ENCODE measurements at regions not wholly inside any gene's neighbourhood (a gene's known extent, or its start where the extent isn't known, plus 50 kb on each side); places are given as distances from the start of the nearest gene placed in this dataset.

DNA sequence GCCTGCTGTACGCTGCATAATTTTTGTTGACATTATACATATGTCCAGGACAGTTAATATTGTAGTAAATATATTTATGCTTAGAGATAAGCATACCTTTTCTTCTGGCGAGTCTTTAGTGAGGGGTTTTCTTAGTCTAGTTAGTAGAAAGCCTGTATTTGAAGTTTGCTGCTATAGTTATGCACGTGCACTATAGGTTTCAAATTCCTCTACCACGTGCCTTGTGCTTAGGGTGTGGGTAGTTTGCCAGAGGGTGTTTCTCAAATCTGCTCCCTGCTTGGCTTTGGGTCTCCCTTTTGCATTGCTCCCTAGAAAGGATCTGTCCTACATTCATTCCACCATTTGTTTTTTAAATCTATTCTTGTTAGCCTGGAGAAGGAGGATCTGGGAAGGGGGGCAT, 181.4 kb upstream of the UFL1 start:
- no peaks in the 10 kb centered on the region for H3K27me3 ChIP-seq (ENCODE audit: low read length)
- H4K20me1 ChIP-seq (ENCODE audit: low read depth, low read length): no peaks in the 10 kb centered on the region
- H3K36me3 ChIP-seq (ENCODE audit: low read length): no peaks in the 10 kb centered on the region
- no peaks in the 10 kb centered on the region for H3K79me2 ChIP-seq (ENCODE audit: insufficient read depth, low read length)
- H3K4me2 ChIP-seq (ENCODE audit: low read depth, low read length, poor library complexity, severe bottlenecking): no peak overlapping the region
- H3K9me3 ChIP-seq (ENCODE audit: insufficient read depth, low read length): no peaks in the 10 kb centered on the region
- H3K9me2 ChIP-seq (replicated peaks; ENCODE audit: insufficient read depth, low read length): no peaks in the 10 kb centered on the region
- H3K27ac ChIP-seq (ENCODE audit: low read depth, low read length): no peak overlapping the region
- no peak overlapping the region for H3K9ac ChIP-seq (ENCODE audit: low read length)
- no peak overlapping the region for H3K4me3 ChIP-seq (ENCODE audit: insufficient read depth, low read length, poor library complexity, severe bottlenecking)
- TF ChIP-seq EZH2phosphoT487 (conservative IDR thresholded peaks at IDR 0.05; ENCODE audit: low read length): no peak
- TF ChIP-seq, protein P1, sequence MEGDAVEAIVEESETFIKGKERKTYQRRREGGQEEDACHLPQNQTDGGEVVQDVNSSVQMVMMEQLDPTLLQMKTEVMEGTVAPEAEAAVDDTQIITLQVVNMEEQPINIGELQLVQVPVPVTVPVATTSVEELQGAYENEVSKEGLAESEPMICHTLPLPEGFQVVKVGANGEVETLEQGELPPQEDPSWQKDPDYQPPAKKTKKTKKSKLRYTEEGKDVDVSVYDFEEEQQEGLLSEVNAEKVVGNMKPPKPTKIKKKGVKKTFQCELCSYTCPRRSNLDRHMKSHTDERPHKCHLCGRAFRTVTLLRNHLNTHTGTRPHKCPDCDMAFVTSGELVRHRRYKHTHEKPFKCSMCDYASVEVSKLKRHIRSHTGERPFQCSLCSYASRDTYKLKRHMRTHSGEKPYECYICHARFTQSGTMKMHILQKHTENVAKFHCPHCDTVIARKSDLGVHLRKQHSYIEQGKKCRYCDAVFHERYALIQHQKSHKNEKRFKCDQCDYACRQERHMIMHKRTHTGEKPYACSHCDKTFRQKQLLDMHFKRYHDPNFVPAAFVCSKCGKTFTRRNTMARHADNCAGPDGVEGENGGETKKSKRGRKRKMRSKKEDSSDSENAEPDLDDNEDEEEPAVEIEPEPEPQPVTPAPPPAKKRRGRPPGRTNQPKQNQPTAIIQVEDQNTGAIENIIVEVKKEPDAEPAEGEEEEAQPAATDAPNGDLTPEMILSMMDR (IDR thresholded peaks at IDR 0.05; ENCODE audit: insufficient read depth, low read length, poor library complexity, severe bottlenecking): no peak
- no peak overlapping the region for H2AFZ ChIP-seq (ENCODE audit: low read depth, low read length, severe bottlenecking)
- no peaks in the 10 kb centered on the region for H3F3A ChIP-seq (ENCODE audit: insufficient read depth)

DNA sequence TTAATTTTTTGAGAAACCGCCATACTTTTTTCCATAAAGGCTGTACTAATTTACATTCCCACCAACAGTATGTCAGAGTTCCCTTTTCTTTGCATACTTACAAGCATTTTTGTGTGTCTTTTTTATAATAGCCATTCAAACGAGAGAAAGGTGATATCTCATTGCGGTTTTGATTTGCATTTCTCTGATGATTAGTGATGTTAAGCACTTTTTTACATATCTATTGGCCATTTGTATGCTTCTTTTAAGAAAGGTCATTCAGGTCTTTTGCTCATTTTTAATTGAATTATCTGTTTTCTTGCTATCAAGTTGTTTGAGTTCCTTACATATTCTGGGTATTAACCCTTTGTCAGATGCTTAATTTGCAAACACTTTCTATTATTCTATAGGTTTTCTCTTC, 176.1 kb upstream of the UFL1 start:
- no peak overlapping the region for H2AFZ ChIP-seq (ENCODE audit: low read depth, low read length, severe bottlenecking)
- no peaks in the 10 kb centered on the region for H3K27me3 ChIP-seq (ENCODE audit: low read length)
- no peak overlapping the region for H3K9ac ChIP-seq (ENCODE audit: low read length)
- no peak for TF ChIP-seq EZH2phosphoT487 (conservative IDR thresholded peaks at IDR 0.05; ENCODE audit: low read length)
- TF ChIP-seq, protein P1 (IDR thresholded peaks at IDR 0.05; ENCODE audit: insufficient read depth, low read length, poor library complexity, severe bottlenecking): no peak
- H3K4me2 ChIP-seq (ENCODE audit: low read depth, low read length, poor library complexity, severe bottlenecking): no peak overlapping the region
- no peak overlapping the region for H3K27ac ChIP-seq (ENCODE audit: low read depth, low read length)
- H3K9me2 ChIP-seq (replicated peaks; ENCODE audit: insufficient read depth, low read length): no peaks in the 10 kb centered on the region
- no peak overlapping the region for H3K4me3 ChIP-seq (ENCODE audit: insufficient read depth, low read length, poor library complexity, severe bottlenecking)
- H3K36me3 ChIP-seq (ENCODE audit: low read length): no peaks in the 10 kb centered on the region
- no peaks in the 10 kb centered on the region for H4K20me1 ChIP-seq (ENCODE audit: low read depth, low read length)
- no peaks in the 10 kb centered on the region for H3K9me3 ChIP-seq (ENCODE audit: insufficient read depth, low read length)
- H3K79me2 ChIP-seq (ENCODE audit: insufficient read depth, low read length): no peaks in the 10 kb centered on the region
- no peaks in the 10 kb centered on the region for H3F3A ChIP-seq (ENCODE audit: insufficient read depth)

DNA sequence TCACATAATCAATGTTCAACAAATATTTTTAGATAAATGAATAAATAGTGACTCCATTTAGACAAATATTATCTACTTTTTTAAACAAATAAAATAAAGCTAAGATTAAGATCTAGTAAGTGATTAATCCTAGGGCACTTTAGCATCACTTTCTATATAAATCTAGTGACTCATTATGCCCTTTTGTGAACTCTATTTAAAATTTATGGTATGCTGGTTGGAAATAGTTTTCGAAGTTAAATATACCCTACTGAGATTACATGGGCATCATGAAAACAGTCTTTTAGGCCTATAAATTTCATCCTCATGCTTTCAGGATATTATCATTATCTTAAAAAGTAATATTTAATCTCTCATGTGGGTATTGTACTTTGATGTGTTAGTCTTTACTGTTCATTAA, 140.4 kb upstream of the UFL1 start:
- H3K9me3 ChIP-seq (ENCODE audit: insufficient read depth, low read length): no peaks in the 10 kb centered on the region
- H3F3A ChIP-seq (ENCODE audit: insufficient read depth): no peaks in the 10 kb centered on the region
- H3K4me2 ChIP-seq (ENCODE audit: low read depth, low read length, poor library complexity, severe bottlenecking): no peak overlapping the region
- H3K36me3 ChIP-seq (ENCODE audit: low read length): no peaks in the 10 kb centered on the region
- no peaks in the 10 kb centered on the region for H4K20me1 ChIP-seq (ENCODE audit: low read depth, low read length)
- no peak overlapping the region for H3K9ac ChIP-seq (ENCODE audit: low read length)
- H3K9me2 ChIP-seq (replicated peaks; ENCODE audit: insufficient read depth, low read length): no peaks in the 10 kb centered on the region
- no peaks in the 10 kb centered on the region for H3K27me3 ChIP-seq (ENCODE audit: low read length)
- no peak overlapping the region for H3K4me3 ChIP-seq (ENCODE audit: insufficient read depth, low read length, poor library complexity, severe bottlenecking)
- H3K79me2 ChIP-seq (ENCODE audit: insufficient read depth, low read length): no peaks in the 10 kb centered on the region
- no peak overlapping the region for H2AFZ ChIP-seq (ENCODE audit: low read depth, low read length, severe bottlenecking)
- TF ChIP-seq, protein P1 (IDR thresholded peaks at IDR 0.05; ENCODE audit: insufficient read depth, low read length, poor library complexity, severe bottlenecking): no peak
- no peak for TF ChIP-seq EZH2phosphoT487 (conservative IDR thresholded peaks at IDR 0.05; ENCODE audit: low read length)
- H3K27ac ChIP-seq (ENCODE audit: low read depth, low read length): no peak overlapping the region
